ENCODE measurements at regions not wholly inside any gene's neighbourhood (a gene's known extent, or its start where the extent isn't known, plus 50 kb on each side); places are given as distances from the start of the nearest gene placed in this dataset.
A peak's percentile ranks its signal among the peaks of the same experiment; 100 is the strongest.

DNA sequence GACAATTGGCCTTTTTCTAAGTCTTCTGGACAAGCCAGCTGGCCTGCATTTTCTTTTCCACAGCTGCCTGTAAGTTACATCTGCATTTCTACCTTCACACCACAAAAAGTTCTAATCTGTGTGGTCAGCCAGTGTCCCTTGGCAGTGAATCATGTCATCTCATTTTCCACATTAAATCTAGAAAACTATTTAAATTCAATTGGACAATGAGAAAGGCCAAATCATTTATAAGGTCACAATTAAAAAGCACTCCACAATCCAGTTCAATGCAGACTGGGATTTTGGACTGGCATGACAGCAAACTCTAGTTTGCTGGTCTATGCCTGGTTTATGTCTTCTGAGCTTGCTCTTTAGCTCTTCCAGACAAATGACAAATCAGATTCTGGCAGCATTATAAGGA lies 494.2 kb upstream of the SPHKAP start:
- TF ChIP-seq, protein P1, sequence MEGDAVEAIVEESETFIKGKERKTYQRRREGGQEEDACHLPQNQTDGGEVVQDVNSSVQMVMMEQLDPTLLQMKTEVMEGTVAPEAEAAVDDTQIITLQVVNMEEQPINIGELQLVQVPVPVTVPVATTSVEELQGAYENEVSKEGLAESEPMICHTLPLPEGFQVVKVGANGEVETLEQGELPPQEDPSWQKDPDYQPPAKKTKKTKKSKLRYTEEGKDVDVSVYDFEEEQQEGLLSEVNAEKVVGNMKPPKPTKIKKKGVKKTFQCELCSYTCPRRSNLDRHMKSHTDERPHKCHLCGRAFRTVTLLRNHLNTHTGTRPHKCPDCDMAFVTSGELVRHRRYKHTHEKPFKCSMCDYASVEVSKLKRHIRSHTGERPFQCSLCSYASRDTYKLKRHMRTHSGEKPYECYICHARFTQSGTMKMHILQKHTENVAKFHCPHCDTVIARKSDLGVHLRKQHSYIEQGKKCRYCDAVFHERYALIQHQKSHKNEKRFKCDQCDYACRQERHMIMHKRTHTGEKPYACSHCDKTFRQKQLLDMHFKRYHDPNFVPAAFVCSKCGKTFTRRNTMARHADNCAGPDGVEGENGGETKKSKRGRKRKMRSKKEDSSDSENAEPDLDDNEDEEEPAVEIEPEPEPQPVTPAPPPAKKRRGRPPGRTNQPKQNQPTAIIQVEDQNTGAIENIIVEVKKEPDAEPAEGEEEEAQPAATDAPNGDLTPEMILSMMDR (IDR thresholded peaks at IDR 0.05; ENCODE audit: low read length, missing control alignments) = no peak

DNA sequence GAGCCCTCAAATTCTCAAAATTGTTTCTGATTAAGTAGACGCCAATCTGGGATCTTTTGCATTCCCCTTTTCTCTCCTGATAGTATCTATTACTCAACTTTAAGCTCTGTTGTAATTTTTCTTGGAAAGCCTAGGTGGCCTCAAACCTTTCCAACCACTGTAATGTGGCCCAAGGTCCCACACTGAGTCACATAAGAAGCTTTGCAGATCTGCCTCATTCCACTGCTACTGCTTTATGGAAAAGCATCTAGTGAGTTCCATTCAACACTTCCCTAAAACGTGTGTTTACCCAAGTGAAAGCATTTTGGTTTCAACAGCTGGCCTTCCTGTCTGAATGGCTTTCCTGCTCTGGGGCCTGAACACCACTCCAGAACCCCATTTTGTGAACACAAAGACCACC lies 493.6 kb upstream of the SPHKAP start:
- TF ChIP-seq, protein P1 (IDR thresholded peaks at IDR 0.05; ENCODE audit: low read length, missing control alignments) = no peak
- H3K4me3 ChIP-seq (replicated peaks; ENCODE audit: low read depth, low read length) = no peak overlapping the region
- DNase-seq (ENCODE audit: low read depth) = peak; percentile 78

More for the DNA sequence above, 494.2 kb upstream of the SPHKAP start:
- DNase-seq (ENCODE audit: low read depth) = no peak
- no peak overlapping the region for H3K4me3 ChIP-seq (replicated peaks; ENCODE audit: low read depth, low read length)

DNA sequence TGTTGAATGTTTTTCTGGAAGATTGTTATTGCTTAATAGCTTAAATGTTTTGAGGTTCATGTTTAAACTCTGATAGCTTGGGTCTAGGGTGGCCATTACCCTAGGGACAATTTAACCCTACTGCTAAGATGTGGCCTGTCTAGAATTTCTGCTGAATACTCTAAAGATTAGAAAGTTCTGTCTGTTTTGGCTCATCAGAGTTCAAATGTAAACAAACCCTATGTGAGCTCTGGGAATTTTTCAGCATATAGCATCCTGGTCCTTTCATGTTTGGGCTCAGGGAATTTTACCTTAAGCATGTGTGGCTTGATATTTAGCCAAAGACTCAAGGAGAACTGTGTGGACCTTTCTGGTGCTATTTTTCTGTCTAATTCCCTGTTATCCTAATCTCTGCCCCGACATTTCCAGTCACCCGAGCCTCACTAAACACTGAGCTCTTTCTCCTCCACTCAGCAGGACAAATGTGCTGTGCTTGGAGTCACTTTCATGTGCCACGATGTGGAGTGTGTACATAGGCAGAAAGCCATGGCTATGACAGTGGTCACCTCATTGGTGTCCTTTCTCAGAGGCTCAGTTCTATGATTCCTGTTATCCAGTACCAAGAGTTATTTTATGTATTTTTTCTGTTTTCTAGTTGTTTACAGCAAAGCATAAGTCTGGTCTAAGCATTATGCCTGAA lies 492.5 kb upstream of the SPHKAP start:
- TF ChIP-seq, protein P1 (IDR thresholded peaks at IDR 0.05; ENCODE audit: low read length, missing control alignments) = no peak
- H3K4me3 ChIP-seq (replicated peaks; ENCODE audit: low read depth, low read length) = no peak overlapping the region
- DNase-seq (ENCODE audit: low read depth) = no peak

DNA sequence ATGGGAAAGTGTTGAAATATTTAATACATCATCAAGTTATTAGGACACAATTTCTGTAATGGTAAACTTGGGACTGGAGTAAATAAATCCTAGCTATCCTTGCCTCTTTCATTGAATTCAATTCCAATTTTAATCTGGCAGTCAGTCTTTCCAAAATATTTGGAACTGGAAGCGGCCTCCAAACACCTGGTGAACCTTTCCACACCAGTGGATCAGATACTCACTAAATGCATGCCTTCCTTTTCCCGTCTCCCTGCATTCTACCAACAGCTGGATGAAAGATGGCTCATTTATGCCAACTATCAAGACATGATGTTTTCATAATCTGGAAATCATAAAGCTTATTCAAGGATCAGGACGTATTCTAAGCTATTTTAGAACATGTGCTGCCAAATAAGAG lies 488.2 kb upstream of the SPHKAP start:
- DNase-seq (ENCODE audit: low read depth) = no peak
- TF ChIP-seq, protein P1 (IDR thresholded peaks at IDR 0.05; ENCODE audit: low read length, missing control alignments) = no peak
- no peak overlapping the region for H3K4me3 ChIP-seq (replicated peaks; ENCODE audit: low read depth, low read length)

DNA sequence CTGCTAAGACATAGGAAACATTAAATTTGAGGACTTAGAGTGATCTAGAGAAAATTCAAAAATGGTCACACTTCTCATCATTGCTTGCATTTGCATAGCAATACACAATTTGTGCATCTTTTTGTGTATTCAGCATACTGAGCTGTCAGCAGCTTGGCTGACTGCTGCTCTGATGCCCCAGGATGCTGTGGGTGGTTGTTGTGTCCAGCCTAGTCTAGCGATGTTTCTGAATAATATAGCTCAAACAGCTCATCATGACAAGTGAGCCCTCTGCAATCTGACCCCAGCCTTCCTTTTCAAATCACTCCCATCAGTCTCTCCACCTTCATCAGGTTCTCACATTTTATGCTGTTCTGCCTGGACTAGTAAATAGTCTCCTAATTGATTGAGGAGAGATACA lies 483.7 kb upstream of the SPHKAP start:
- TF ChIP-seq, protein P1 (IDR thresholded peaks at IDR 0.05; ENCODE audit: low read length, missing control alignments) = no peak
- DNase-seq (ENCODE audit: low read depth) = no peak
- no peak overlapping the region for H3K4me3 ChIP-seq (replicated peaks; ENCODE audit: low read depth, low read length)

DNA sequence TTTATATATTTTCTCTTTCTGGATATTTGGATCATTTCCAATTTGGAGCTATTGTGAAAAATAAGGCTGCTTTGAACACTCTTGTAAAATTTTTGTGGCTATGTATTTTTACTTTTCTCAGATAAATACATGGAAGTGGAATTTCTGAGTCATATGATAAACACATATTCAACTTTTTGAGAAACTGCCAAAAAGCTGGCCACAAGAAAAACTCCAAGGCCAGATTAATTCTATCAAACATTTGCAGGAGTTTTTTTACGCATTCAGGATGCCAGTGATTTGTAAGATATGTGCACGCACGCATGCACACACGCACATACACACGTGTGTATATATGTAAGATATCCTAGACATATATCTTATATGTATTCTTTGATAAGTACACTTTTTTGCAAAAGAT lies 477.5 kb upstream of the SPHKAP start:
- peak; percentile 95 for DNase-seq (ENCODE audit: low read depth)
- TF ChIP-seq, protein P1 (IDR thresholded peaks at IDR 0.05; ENCODE audit: low read length, missing control alignments) = no peak
- H3K4me3 ChIP-seq (replicated peaks; ENCODE audit: low read depth, low read length) = no peak overlapping the region

DNA sequence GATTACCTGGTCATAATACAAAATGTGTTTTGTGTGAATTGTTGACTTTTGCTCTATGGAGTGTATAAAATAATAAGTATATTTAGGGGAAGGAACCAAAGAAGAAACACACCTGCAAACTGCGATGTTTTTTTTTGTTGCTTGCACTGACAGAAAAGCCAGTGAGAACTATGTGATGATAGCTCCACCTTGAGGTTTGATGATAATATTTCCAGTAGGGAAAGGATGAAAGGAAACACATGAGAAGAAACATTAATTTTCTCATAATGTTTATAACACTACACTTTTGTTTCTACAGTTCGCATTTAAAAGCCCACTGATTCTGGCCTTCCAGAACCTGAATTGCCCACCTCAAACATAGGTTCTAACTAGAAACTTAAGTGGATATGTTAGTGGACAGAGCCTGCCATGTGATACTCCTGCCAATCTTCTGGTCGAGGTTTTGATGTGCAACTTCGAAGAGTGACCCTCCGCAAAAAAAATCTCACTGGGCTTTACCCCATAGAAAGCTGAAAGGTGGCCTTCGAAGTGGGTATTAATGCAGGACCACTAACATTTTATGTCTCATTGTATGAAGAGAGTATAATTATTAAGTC lies 476.4 kb upstream of the SPHKAP start:
- TF ChIP-seq, protein P1 (IDR thresholded peaks at IDR 0.05; ENCODE audit: low read length, missing control alignments) = peak; percentile 46

More for the DNA sequence above, 476.4 kb upstream of the SPHKAP start:
- no peak overlapping the region for H3K4me3 ChIP-seq (replicated peaks; ENCODE audit: low read depth, low read length)
- peak; percentile 59 for DNase-seq (ENCODE audit: low read depth)

Measured in fibroblast of pulmonary artery (primary cell).